Glutamatergic neuron (in vitro differentiated cells): ENCODE measurements at regions not wholly inside any gene's neighbourhood (a gene's known extent, or its start where the extent isn't known, plus 50 kb on each side); places are given as distances from the start of the nearest gene placed in this dataset.
A peak's percentile ranks its signal among the peaks of the same experiment; 100 is the strongest.

Source experiments
- DNase-seq: peaks from one replicate; pipeline ENCODE4 v3.0.0; 2022
- H3K27ac Mint-ChIP-seq: one replicate; pipeline ENCODE4 v1.8.0; 2020; ENCODE audit warnings: mild to moderate bottlenecking, mixed read lengths, inconsistent platforms; ENCODE audit not compliant: unreplicated experiment
- H3K27me3 Mint-ChIP-seq: one replicate; pipeline ENCODE4 v1.8.0; 2020; ENCODE audit warnings: mild to moderate bottlenecking, moderate library complexity, mixed read lengths, inconsistent platforms; ENCODE audit not compliant: unreplicated experiment
- H3K36me3 Mint-ChIP-seq: one replicate; pipeline ENCODE4 v1.8.0; 2020; ENCODE audit warnings: mild to moderate bottlenecking, mixed read lengths, inconsistent platforms; ENCODE audit not compliant: unreplicated experiment
- H3K4me1 Mint-ChIP-seq: one replicate; pipeline ENCODE4 v1.8.0; 2020; ENCODE audit warnings: mild to moderate bottlenecking, low read depth, mixed read lengths, inconsistent platforms; ENCODE audit not compliant: unreplicated experiment
- H3K4me3 Mint-ChIP-seq: one replicate; pipeline ENCODE4 v1.8.0; 2020; ENCODE audit warnings: mild to moderate bottlenecking, mixed read lengths, inconsistent platforms; ENCODE audit not compliant: unreplicated experiment
- H3K9me3 Mint-ChIP-seq: one replicate; pipeline ENCODE4 v1.8.0; 2020; ENCODE audit warnings: mild to moderate bottlenecking, moderate library complexity, mixed read lengths, inconsistent platforms; ENCODE audit not compliant: unreplicated experiment
- TF ChIP-seq, protein P1 (sequence below): fragments of 200-600 bp; sonication (generic); IDR thresholded peaks from one replicate; pipeline ENCODE4 v1.5.0; 2021; ENCODE audit not compliant: partially characterized antibody, unreplicated experiment

DNA sequence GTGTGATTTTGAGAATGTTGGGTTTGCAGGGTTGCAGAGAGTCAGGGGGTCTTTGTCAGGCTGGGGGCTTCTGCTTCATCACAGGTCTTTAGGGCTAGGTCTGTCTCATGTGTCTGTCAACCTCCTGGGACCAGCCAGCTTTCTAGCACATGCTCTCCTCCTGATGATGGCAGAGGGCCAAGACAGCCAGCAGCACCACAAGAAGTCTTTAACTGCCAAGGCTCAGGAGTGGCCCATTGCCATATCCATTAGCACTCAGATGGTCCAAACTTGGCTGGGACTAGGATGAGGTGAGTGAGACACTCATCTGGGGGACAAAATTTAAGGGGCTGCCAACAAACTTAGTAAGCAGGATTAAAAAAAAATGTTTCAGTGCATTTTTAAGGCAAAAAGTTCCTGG is 384.2 kb upstream of the CDH10 start:
- no peaks in the 10 kb centered on the region for H3K36me3 Mint-ChIP-seq
- peaks cover 13% of the 10 kb centered on the region for H3K4me1 Mint-ChIP-seq
- H3K4me3 Mint-ChIP-seq, result no peak overlapping the region
- H3K27me3 Mint-ChIP-seq, result peaks cover 5% of the 10 kb centered on the region
- peak overlapping the region; percentile 67 for H3K27ac Mint-ChIP-seq
- peak; percentile 47 for DNase-seq
- H3K9me3 Mint-ChIP-seq, result peaks cover 2% of the 10 kb centered on the region
- TF ChIP-seq, protein P1, sequence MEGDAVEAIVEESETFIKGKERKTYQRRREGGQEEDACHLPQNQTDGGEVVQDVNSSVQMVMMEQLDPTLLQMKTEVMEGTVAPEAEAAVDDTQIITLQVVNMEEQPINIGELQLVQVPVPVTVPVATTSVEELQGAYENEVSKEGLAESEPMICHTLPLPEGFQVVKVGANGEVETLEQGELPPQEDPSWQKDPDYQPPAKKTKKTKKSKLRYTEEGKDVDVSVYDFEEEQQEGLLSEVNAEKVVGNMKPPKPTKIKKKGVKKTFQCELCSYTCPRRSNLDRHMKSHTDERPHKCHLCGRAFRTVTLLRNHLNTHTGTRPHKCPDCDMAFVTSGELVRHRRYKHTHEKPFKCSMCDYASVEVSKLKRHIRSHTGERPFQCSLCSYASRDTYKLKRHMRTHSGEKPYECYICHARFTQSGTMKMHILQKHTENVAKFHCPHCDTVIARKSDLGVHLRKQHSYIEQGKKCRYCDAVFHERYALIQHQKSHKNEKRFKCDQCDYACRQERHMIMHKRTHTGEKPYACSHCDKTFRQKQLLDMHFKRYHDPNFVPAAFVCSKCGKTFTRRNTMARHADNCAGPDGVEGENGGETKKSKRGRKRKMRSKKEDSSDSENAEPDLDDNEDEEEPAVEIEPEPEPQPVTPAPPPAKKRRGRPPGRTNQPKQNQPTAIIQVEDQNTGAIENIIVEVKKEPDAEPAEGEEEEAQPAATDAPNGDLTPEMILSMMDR, result no peak

- no peak overlapping the region for H3K27ac Mint-ChIP-seq
- peaks cover 2% of the 10 kb centered on the region for H3K9me3 Mint-ChIP-seq
- no peak overlapping the region for H3K4me3 Mint-ChIP-seq
- H3K27me3 Mint-ChIP-seq, result peaks cover 5% of the 10 kb centered on the region
- no peak for DNase-seq
- TF ChIP-seq, protein P1, result no peak
- H3K36me3 Mint-ChIP-seq, result no peaks in the 10 kb centered on the region
- peaks cover 13% of the 10 kb centered on the region for H3K4me1 Mint-ChIP-seq
Measured at GRCh38 chr5:25027526-25027925, 382.7 kb upstream of the CDH10 start.

GRCh38 chr5:25027061-25027460 is 382.3 kb upstream of the CDH10 start:
- H3K4me1 Mint-ChIP-seq, result peaks cover 13% of the 10 kb centered on the region
- no peak for DNase-seq
- no peaks in the 10 kb centered on the region for H3K36me3 Mint-ChIP-seq
- H3K4me3 Mint-ChIP-seq, result no peak overlapping the region
- H3K27ac Mint-ChIP-seq, result no peak overlapping the region
- H3K9me3 Mint-ChIP-seq, result peaks cover 2% of the 10 kb centered on the region
- TF ChIP-seq, protein P1, result no peak
- H3K27me3 Mint-ChIP-seq, result peaks cover 5% of the 10 kb centered on the region

- Mint-ChIP-seq H3K27me3 (peaks cover 5% of the 10 kb centered on the region), H3K36me3 (no peaks in the 10 kb centered on the region), H3K27ac (no peak overlapping the region), H3K4me1 (peaks cover 13% of the 10 kb centered on the region), H3K4me3 (no peak overlapping the region), H3K9me3 (peaks cover 2% of the 10 kb centered on the region)
- no peak for DNase-seq
- TF ChIP-seq, protein P1, result no peak
Measured at GRCh38 chr5:25025831-25026230, 381.1 kb upstream of the CDH10 start.

- no peak overlapping the region for H3K4me3 Mint-ChIP-seq
Measured at GRCh38 chr5:25020454-25020853, 375.7 kb upstream of the CDH10 start.

More at GRCh38 chr5:25020454-25020853, 375.7 kb upstream of the CDH10 start:
- Mint-ChIP-seq H3K9me3 (no peaks in the 10 kb centered on the region), H3K27ac (no peak overlapping the region), H3K27me3 (no peaks in the 10 kb centered on the region), H3K36me3 (no peaks in the 10 kb centered on the region), H3K4me1 (no peaks in the 10 kb centered on the region)
- TF ChIP-seq, protein P1, result no peak
- no peak for DNase-seq
